Keratinocyte (primary cell): ENCODE measurements at regions not wholly inside any gene's neighbourhood (a gene's known extent, or its start where the extent isn't known, plus 50 kb on each side); places are given as distances from the start of the nearest gene placed in this dataset.

Experiments used
- DNase-seq: peaks from one replicate; pipeline ENCODE4 v3.0.0-alpha.2; 2011; ENCODE audit warnings: low read depth, missing footprints, low spot score
- FAIRE-seq: peaks from 2 replicates; lab custom pipeline; 2011; peaks lifted over from hg19 to GRCh38; lab: Jason Lieb, UNC
- H2AFZ ChIP-seq: 2 replicates; pipeline ENCODE4 v1.6.0; 2012; ENCODE audit warnings: low read length, control low read depth, inconsistent platforms; ENCODE audit not compliant: control insufficient read depth
- H3K27ac ChIP-seq: 2 replicates; pipeline ENCODE4 v1.5.1; 2011; ENCODE audit warnings: low read length; ENCODE audit not compliant: control insufficient read depth, insufficient read depth
- H3K27me3 ChIP-seq: 3 replicates; pipeline ENCODE4 v1.6.0; 2011; ENCODE audit warnings: low read length; ENCODE audit not compliant: control insufficient read depth, insufficient read depth; ENCODE audit errors: extremely low read depth
- H3K36me3 ChIP-seq, 2 experiments: 2 replicates in 1 of 2; 3 replicates in 1 of 2; pipeline ENCODE4 v1.5.1; 2011; ENCODE audit warnings: low read length in 2 of 2, mild to moderate bottlenecking in 1 of 2; ENCODE audit not compliant: control insufficient read depth in 2 of 2, insufficient read depth in 2 of 2; ENCODE audit errors: extremely low read depth in 1 of 2
- H3K4me1 ChIP-seq: 3 replicates; pipeline ENCODE4 v1.5.1; 2011; ENCODE audit warnings: low read length; ENCODE audit not compliant: control insufficient read depth, insufficient read depth; ENCODE audit errors: extremely low read depth
- H3K4me2 ChIP-seq: 3 replicates; pipeline ENCODE4 v1.6.0; 2011; ENCODE audit warnings: low read depth, low read length; ENCODE audit not compliant: control insufficient read depth, insufficient read depth; ENCODE audit errors: extremely low read depth
- H3K4me3 ChIP-seq, 3 experiments: fragments of 200-600 bp in 1 of 3; sonication (generic) in 1 of 3; 2 replicates in 2 of 3; 3 replicates in 1 of 3; pipeline ENCODE4 v1.5.1; 2011 to 2016; ENCODE audit warnings: low read length in 3 of 3, mild to moderate bottlenecking in 3 of 3, control low read depth in 2 of 3, inconsistent platforms in 1 of 3, low read depth in 1 of 3, mixed read lengths in 1 of 3, mixed run types in 1 of 3, moderate library complexity in 1 of 3; ENCODE audit not compliant: control insufficient read depth in 2 of 3, insufficient read depth in 2 of 3; ENCODE audit errors: extremely low read depth in 1 of 3
- H3K79me2 ChIP-seq: 2 replicates; pipeline ENCODE4 v1.6.0; 2012; ENCODE audit warnings: low read length; ENCODE audit not compliant: control insufficient read depth, insufficient read depth
- H3K9ac ChIP-seq: 3 replicates; pipeline ENCODE4 v1.6.0; 2011; ENCODE audit warnings: low read length; ENCODE audit not compliant: control insufficient read depth, insufficient read depth; ENCODE audit errors: extremely low read depth
- H3K9me1 ChIP-seq: 3 replicates; pipeline ENCODE4 v1.6.0; 2011; ENCODE audit warnings: low read length; ENCODE audit not compliant: control insufficient read depth, insufficient read depth; ENCODE audit errors: extremely low read depth
- H3K9me3 ChIP-seq: 2 replicates; pipeline ENCODE4 v1.5.1; 2012; ENCODE audit warnings: low read depth, low read length; ENCODE audit not compliant: control insufficient read depth
- H4K20me1 ChIP-seq: 3 replicates; pipeline ENCODE4 v1.6.0; 2011; ENCODE audit warnings: low read length; ENCODE audit not compliant: control insufficient read depth, insufficient read depth; ENCODE audit errors: extremely low read depth
- EZH2 ChIP-seq: IDR thresholded peaks from one replicate; pipeline ENCODE4 v1.6.1; 2012; ENCODE audit warnings: inconsistent platforms, mild to moderate bottlenecking, low read length, moderate library complexity
- dilution Hi-C: fragments of 300-500 bp; cut with MboI; formaldehyde crosslinking; loops from one replicate; pipeline ENCODE4 v1.7.0; 2020; ENCODE audit warnings: low sequenced_read_pairs; ENCODE audit not compliant: extremely low pct_ligation_motif_present
- TF ChIP-seq, protein P1 (sequence below), 3 experiments: IDR thresholded peaks in 1 of 3; conservative IDR thresholded peaks in 1 of 3; optimal IDR thresholded peaks in 1 of 3; 2 replicates in 2 of 3; 3 replicates in 1 of 3; pipeline versions ENCODE3 to v1.5.1; 2011; ENCODE audit warnings: low read length in 3 of 3, mild to moderate bottlenecking in 3 of 3, moderate library complexity in 2 of 3, control low read depth in 1 of 3, inconsistent platforms in 1 of 3; ENCODE audit not compliant: insufficient read depth in 2 of 3; ENCODE audit errors: extremely low read depth in 1 of 3

DNA sequence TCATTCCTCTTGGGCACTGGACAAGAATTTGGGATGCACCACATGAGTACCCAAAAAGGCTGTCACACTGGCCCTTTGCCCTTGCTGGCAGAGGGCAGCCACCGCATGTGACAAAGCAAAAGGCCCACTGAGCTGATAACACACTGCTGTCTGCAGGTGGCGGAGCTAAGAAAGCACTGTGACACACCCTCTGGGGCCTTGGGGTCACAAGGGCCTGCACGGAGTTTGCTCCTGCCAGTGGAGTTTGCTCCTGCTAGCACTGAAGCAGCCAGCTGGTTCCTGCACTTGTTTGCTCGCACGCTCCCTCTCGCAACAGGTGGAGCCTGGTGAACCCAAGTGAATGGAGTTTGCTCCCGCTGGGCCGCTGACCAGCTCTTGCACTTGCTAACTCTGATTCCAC lies 132.6 kb downstream of the LCA5 start:
- dilution Hi-C loops: no loop called here
- FAIRE-seq (no peak), DNase-seq (no peak)
- Histone ChIP-seq H2AFZ (no peak overlapping the region), H4K20me1 (no peaks in the 10 kb centered on the region), H3K36me3 (no peaks in the 10 kb centered on the region), H3K4me1 (no peaks in the 10 kb centered on the region), H3K27me3 (no peaks in the 10 kb centered on the region), H3K79me2 (no peaks in the 10 kb centered on the region), H3K9ac (no peak overlapping the region), H3K4me3 (no peak overlapping the region), H3K9me1 (no peaks in the 10 kb centered on the region), H3K9me3 (no peaks in the 10 kb centered on the region), H3K4me2 (no peak overlapping the region), H3K27ac (no peak overlapping the region)
- no peak for TF ChIP-seq EZH2
- TF ChIP-seq, protein P1, sequence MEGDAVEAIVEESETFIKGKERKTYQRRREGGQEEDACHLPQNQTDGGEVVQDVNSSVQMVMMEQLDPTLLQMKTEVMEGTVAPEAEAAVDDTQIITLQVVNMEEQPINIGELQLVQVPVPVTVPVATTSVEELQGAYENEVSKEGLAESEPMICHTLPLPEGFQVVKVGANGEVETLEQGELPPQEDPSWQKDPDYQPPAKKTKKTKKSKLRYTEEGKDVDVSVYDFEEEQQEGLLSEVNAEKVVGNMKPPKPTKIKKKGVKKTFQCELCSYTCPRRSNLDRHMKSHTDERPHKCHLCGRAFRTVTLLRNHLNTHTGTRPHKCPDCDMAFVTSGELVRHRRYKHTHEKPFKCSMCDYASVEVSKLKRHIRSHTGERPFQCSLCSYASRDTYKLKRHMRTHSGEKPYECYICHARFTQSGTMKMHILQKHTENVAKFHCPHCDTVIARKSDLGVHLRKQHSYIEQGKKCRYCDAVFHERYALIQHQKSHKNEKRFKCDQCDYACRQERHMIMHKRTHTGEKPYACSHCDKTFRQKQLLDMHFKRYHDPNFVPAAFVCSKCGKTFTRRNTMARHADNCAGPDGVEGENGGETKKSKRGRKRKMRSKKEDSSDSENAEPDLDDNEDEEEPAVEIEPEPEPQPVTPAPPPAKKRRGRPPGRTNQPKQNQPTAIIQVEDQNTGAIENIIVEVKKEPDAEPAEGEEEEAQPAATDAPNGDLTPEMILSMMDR (optimal IDR thresholded peaks at IDR 0.05 in 1 of 3, IDR thresholded peaks at IDR 0.05 in 1 of 3, conservative IDR thresholded peaks at IDR 0.05 in 1 of 3; ENCODE audit: extremely low read depth in 1 of 3, insufficient read depth in 2 of 3, low read length in 3 of 3): no peak

DNA sequence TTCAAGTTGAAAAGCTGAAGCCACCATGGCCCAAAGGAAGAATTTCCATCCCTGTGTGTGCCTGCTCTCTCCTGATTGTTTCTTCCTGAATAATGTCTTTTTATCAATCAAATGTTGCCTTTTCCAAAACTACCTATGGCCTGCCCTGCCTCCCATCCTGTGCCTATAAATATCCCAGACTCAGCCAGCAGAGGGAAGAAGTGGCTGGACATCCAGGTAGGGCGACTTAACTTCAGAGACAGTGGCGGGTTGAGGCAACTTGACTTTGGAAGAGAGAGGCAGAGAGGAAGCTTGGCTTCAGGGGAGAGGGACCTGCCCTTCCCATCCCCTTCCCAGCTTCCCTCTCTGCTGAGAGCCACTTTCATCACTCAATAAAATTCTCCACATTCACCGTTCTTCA lies 133.0 kb downstream of the LCA5 start:
- FAIRE-seq (no peak), DNase-seq (no peak)
- no peaks in the 10 kb centered on the region for H3K9me1 ChIP-seq
- no peaks in the 10 kb centered on the region for H3K79me2 ChIP-seq
- TF ChIP-seq EZH2: no peak
- TF ChIP-seq, protein P1 (optimal IDR thresholded peaks at IDR 0.05 in 1 of 3, IDR thresholded peaks at IDR 0.05 in 1 of 3, conservative IDR thresholded peaks at IDR 0.05 in 1 of 3; ENCODE audit: extremely low read depth in 1 of 3, insufficient read depth in 2 of 3, low read length in 3 of 3): peak in 1 of 3 experiments; percentile 13
- no peak overlapping the region for H3K27ac ChIP-seq
- no peaks in the 10 kb centered on the region for H3K9me3 ChIP-seq
- H3K4me2 ChIP-seq: no peak overlapping the region
- H3K4me1 ChIP-seq: no peaks in the 10 kb centered on the region
- no peaks in the 10 kb centered on the region for H3K27me3 ChIP-seq
- dilution Hi-C loops: no loop called here
- no peak overlapping the region for H2AFZ ChIP-seq
- no peaks in the 10 kb centered on the region for H4K20me1 ChIP-seq
- H3K4me3 ChIP-seq: no peak overlapping the region
- no peak overlapping the region for H3K9ac ChIP-seq
- no peaks in the 10 kb centered on the region for H3K36me3 ChIP-seq
